OCI-M2 (cell line): ENCODE measurements at regions not wholly inside any gene's neighbourhood (a gene's known extent, or its start where the extent isn't known, plus 50 kb on each side); places are given as distances from the start of the nearest gene placed in this dataset.

Source experiments
- DNase-seq: peaks from one replicate; lab custom pipeline; 2025; ENCODE audit not compliant: unreplicated experiment; lab: John Stamatoyannopoulos, UW

- DNase-seq = no peak
Observed at GRCh38 chr11:69928975-69929374, 109.8 kb upstream of the FGF3 start.

GRCh38 chr11:69930081-69931059 is 111.2 kb upstream of the FGF3 start:
- DNase-seq = no peak

GRCh38 chr11:69931060-69931910 is 112.1 kb upstream of the FGF3 start:
- no peak for DNase-seq

DNA sequence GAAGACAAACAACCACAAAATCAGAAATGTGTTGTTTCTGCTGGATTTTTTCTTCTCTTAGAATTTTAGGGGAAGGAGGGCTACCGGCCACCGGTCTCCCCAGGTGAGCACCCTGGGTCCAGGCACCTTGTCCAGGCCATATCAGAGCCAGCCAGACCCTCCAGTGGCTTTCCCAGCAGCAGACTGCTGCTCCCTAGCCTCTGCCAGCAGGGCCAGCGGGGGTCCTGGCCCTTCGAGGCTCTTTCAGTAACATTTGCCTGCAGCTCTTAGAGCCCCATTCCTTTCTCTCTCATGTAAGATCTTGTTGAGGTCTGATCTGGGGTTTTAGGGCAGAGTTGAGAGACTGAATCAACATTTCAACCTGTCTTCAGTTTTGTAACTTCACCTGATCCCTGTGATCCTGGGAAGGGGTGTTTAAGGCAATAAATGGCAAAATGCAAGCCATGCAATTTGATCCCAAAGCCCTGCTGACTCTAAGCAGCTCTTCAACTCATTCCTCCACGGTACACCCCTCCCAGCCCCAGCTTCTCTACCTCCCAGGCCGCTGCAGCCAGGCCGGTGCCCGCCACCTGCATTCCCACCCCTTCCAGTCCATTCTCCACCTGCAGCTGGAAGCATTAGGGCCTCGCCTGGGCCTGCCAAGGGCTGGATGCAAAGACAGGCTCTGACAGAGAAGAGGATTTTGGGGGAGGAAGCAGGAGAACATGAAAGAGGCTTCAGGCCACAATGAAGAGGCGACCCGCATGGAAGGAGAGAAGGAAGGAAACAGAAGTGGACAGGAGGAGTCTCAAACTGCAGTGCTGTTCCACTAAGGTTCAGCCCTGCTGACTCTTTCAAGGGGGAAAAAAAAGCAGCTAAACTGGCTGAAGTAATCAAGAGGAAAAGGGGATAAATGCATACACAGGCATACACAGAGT is 113.0 kb upstream of the FGF3 start:
- DNase-seq = no peak

- DNase-seq = no peak
Observed at GRCh38 chr11:69934861-69935494, 115.8 kb upstream of the FGF3 start.

DNA sequence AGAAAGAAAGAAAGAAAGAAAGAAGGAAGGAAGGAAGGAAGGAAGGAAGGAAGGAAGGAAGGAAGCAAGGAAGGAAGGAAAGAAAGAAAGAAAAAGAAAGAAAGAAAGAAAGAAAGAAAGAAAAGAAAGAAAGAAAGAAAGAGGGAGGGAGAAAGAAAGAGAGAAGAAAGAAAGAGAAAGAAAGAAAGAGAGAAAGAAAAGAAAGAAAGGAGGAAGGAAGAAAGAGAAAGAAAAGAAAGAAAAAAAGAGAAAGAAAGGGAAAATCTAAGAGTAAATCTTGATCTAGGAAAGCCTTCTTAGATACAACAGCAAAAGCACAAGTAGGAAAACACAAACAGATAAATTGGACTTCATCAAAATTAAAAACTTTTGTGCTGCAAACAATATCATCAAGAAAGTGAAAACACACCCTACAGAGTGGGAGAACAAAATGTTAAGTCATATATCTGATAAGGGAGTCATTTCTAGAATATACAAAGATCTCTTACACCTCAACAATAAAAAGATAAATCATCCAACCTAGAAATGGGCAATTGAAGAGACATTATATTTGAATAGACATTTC is 116.8 kb upstream of the FGF3 start:
- no peak for DNase-seq

DNA sequence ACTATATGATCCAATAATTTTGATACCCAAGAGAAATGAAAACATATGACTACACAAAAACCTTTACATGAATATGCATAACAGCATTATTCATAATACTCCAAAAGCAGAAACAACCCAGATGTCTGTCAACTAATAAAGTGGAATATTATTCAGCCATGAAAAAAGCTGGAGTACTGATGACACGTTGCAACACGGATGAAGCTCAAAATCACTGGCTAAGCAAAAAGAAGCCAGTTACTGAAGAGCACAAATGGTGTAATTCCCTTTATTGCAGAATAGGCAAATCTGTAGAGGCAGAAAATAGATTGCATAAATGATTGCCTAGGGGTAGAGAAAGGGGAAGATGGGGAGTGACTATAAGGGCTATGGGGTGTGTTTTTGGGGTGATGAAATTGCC is 117.6 kb upstream of the FGF3 start:
- DNase-seq = no peak

- no peak for DNase-seq
Observed at GRCh38 chr11:69938206-69938605, 119.0 kb upstream of the FGF3 start.

- no peak for DNase-seq
Observed at GRCh38 chr11:69939551-69940245, 120.5 kb upstream of the FGF3 start.

GRCh38 chr11:69940246-69940610 is 121.0 kb upstream of the FGF3 start:
- DNase-seq = no peak

DNA sequence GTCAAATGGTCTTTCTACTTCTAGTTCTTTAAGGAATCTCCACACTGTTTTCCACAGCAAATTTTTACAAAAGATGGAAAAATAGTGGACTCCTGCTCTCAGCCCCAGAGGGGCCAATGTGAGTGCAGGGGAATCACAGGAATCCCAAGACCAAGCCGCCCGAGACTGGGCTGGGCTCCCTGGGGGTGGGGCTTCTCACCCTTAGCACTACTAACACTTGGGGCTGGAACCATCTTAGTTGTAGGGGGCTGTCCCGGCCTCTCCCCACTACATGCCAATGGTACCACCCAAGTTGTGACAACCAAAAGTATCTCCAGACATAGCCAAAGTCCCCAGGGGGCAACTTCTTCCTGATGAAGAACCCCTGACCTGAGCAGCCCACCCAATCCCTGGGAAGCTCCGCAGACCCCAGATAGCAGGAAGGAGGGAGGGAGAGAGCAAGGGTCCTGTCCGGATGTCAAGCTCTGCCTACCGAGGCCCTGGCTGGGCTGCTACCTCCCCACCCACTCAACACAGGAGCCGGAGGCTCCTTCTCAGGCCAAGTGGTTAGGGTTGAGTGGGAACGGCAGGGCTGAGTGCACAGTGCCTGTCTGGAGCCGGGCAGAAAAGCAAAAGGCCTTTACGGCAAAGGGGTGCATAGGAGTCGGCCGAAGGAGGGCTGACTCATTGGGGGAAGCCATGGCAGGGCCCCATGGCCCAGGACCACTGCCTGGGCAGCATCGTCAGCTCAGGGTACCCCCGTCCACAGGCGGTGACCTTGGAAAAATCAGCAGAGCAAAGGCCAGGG is 122.5 kb upstream of the FGF3 start:
- no peak for DNase-seq

DNA sequence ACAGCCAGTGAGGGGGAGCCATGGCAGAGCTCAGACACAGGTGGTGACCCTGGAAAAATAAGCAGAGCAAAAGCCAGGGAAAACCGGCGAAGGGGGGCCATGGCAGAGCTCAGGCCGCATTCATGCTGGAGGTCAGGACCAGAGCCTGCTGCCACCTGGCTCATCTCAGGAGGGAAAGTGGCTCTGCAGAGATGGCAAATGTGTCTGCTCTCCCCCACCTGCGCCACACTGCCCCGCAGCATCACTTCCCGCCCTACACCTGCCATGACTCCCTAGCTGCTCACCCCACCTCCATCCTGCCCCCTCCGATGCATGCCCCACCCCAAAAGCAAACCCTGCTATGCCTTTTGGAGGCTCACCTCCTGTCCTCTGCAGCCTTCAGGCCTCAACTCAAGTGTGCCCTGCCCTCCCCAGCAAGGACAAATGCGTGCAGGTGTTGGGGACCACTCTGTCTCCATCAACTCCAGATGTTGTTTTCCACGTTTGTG is 123.2 kb upstream of the FGF3 start:
- no peak for DNase-seq

- no peak for DNase-seq
Observed at GRCh38 chr11:69943066-69943465, 123.8 kb upstream of the FGF3 start.

DNA sequence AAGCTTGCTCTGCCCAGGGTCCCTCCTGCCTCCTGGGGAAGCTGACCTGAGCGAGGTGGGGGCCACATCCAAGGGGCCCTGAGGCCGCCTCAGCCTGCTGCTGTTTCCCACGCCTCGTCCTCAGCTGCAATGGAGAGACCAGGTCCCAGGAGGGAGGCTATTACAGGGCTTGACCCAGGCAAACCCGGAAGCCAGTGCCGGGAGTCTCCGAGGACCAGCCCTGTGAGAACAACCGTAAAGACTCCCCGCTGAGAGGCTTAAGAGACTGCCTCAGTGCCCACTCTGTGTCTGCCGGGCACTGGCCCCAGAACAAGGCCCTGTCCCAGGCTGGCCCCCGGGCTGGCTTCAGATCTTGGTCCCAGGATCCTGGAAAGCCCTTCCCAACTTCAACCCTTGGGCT is 124.3 kb upstream of the FGF3 start:
- no peak for DNase-seq

DNA sequence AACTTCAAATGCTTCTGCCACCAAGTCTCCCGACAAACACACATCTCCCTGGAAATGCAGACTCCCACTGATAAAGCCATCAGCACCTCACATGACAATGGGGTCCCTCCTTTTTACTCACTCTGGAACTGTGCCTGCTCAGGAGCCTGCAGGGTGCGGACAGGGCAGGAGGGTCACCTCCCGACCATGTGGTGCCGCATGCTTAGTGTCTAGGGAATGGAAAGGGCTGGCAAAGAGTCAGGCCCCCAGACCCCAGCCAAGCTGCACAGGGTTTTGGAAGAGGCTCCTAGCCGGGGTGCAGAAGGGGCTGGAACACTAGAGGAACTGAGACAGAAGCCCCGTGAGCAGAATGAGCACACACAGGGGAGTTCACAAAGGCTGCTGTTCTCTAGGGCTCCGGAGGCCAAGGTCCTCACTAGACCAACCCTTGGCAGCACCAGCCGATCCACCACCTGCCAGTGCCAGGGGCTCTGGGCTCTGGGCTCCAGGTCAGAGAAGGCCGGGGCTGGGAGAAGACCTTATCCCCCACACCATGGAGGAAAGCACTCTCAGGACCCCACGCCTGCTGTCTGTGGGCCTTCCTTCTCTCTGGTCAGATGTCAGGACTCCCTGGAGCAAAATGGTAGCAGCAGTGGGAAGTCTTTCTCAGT is 125.1 kb upstream of the FGF3 start:
- DNase-seq = no peak

DNA sequence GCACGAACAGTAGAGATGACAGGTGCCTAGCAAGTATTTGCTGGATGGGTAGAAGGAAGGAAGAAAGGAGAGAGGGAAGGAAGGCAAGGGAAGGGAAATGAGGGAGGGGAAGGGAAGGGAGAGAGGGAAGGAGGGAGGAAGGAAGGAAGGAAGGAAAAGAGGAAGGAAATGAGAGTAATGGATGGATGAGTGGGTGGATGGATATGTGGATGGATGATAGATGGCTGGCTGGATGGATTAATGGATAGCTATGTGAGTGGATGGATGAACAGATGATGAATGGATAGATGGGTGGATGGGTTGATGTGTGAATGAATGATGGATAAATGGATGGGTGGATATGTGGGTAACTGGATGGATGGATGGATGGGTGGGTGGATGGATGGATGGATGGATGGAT is 125.9 kb upstream of the FGF3 start:
- no peak for DNase-seq

DNA sequence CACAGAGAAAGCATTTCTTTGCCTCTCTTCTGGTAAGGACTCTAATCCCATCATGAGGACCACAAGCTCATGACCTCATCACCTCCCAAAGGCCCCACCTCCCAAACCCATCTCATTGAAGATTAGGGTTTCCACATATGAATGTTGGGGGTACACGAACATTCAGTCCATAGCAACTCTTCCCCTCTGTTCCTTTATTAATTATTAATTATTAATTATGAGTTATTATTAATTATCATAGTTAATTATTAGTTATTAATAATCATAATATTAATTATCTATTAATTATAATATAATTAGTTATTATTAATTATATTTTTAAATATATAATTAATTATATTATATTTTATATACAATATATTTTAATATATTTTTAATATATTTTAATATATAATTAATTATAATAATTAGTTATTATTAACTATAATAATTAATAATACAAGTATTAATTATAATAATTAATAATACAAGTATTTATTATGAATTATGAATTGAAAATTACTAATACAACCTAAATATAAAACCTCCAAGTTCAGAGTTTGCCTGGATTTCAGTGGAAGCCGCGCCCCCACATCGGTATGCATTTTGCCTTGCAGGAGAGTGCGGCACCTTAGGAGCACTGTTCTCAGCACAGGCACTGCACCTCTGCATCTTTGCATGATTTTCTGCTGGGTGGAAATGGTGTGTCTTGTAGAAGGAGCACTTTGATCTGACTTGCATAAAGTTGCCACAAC is 128.0 kb upstream of the FGF3 start:
- no peak for DNase-seq
